DMS53 treated with DMSO at 0.1 percent for 48 hours (cell line): ENCODE measurements at regions not wholly inside any gene's neighbourhood (a gene's known extent, or its start where the extent isn't known, plus 50 kb on each side); places are given as distances from the start of the nearest gene placed in this dataset.
A peak's percentile ranks its signal among the peaks of the same experiment; 100 is the strongest.
"Not testable (repeated sequence)": the region's sequence is repeated elsewhere in the genome, so short reads cannot be mapped to it uniquely, and the experiment has no call there.

ENCODE experiments used
- DNase-seq: peaks from one replicate; lab custom pipeline; 2025; ENCODE audit not compliant: unreplicated experiment; lab: John Stamatoyannopoulos, UW

DNA sequence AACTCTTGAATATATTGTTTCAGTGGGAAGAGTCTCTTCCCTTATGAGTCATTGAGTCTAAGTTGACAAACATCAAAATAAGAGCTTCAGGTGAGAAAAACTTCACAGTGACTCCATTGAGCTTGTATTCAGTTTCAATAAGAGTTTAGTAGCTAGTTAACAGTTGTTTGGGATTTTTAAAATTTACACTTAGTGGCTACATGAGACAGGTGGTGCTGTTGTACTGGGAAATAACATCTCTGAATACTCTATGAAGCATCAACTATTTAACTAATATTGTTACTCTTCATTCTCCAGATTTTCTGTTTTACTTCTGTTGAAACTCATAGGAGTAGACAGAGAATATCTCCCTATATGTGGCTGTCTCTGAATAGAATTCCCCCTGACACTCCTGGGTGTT is 1609.1 kb downstream of the C4orf33 start:
- no peak for DNase-seq

DNA sequence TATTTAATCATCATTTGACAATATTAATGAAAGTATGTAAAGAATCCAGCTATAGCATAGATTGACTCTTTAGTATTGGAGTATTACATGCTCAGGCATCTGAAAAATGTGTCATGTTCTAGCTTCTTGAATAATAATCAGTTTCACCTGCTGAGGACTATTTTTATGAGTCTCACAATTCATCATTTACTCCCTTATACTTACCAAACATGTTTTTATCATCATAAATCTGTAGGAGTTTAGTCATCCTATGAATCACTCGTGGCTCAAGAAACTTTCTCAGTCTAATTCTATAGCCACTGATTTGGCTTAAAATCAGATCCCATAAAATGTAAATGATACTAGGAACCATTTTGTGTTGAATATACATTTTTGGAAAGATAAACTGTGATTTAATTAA is 1616.1 kb downstream of the C4orf33 start:
- DNase-seq: no peak

- DNase-seq: no peak
Observed at GRCh38 chr4:130714006-130714405, 1618.1 kb downstream of the C4orf33 start.

GRCh38 chr4:130722361-130722760 is 1626.4 kb downstream of the C4orf33 start:
- no peak for DNase-seq

- DNase-seq: no peak
Observed at GRCh38 chr4:130736436-130737185, 1640.7 kb downstream of the C4orf33 start.

DNA sequence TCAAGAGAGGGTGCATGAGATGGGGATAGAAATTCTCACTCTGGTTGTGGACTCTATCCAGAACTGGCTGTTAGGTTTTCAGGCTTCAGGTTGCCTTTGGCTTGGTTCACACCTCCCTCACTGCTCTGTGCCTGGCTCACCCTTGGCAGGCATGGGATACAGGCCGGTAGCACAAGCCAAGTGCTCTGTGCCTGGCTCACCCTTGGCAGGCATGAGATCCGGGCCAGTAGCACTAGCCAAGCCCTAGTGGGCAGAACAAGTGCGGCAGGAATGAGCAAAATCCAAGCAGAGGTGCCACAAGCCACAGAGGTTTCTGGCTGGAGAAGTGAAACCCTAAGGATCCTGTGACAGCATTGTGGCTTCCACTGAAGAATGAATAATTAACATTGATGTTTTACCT is 1642.3 kb downstream of the C4orf33 start:
- no peak for DNase-seq

- peak; percentile 6 for DNase-seq
Observed at GRCh38 chr4:130747842-130748241, 1651.9 kb downstream of the C4orf33 start.

GRCh38 chr4:130753926-130754325 is 1658.0 kb downstream of the C4orf33 start:
- DNase-seq: no peak

DNA sequence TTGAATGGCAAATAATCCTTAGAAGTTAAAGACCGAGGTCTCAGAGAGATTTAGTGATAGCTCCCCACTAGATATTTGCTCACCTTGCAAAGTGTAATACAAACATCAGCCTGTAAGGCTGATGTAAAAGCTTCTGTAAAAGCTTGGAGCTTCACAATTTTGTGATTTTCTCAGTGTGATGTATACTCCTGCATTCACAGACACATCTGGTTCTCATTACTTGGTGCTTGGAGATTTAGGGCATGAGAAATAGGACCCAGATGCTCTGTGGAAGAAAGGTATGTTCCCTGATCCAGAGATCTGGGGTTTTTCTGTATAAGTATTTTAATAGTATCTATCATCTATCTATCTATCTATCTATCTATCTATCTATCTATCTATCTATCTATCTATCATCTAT is 1664.3 kb downstream of the C4orf33 start:
- DNase-seq: no peak

DNA sequence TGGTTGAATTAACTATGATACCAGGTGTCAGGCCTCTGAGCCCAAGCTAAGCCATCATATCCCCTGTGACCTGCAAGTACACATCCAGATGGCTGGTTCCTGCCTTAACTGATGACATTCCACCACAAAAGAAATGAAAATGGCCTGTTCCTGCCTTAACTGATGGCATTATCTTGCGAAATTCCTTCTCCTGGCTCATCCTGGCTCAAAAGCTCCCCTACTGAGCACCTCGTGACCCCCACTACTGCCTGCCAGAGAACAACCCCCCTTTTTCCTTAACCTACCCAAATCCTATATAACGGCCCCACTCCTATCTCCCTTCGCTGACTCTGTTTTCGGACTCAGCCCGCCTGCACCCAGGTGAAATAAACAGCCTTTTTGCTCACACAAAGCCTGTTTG is 1671.4 kb downstream of the C4orf33 start:
- not testable (repeated sequence) for DNase-seq

GRCh38 chr4:130772966-130773365 is 1677.0 kb downstream of the C4orf33 start:
- DNase-seq: not testable (repeated sequence)

GRCh38 chr4:130808492-130808891 is 1712.5 kb downstream of the C4orf33 start:
- DNase-seq: peak; percentile 12

DNA sequence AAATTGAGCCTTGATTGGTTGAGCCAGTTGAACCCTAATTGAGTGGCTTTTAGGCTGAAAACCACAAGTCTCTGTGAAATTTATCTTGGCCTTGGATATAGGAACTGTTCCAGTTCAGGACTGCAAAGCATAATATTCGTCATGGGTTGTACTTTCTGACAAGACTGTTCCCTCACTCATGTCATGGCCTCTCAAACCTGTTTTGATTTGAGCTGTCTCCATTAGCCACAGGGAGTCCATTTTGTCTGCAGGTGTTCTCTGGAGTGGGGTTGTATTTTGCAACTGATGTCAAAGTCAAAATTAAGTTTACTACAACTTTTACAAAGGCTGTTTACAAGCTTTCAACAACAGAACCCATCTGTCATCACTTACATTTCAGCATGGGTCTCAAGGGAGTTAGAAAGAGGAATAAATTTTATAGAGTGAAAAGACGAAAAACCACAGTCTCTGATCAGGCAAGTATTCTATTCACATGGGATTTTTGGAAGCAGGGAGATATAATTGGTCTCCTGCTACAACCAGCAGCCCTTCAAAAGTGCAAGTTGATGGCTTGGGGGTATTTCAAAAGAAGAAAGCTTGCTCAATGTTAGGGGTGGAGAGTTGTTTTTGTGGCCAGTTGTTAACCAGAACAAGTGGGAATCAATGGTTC is 1716.3 kb downstream of the C4orf33 start:
- no peak for DNase-seq

- no peak for DNase-seq
Observed at GRCh38 chr4:130814896-130815295, 1718.9 kb downstream of the C4orf33 start.

GRCh38 chr4:130820448-130820847 is 1724.5 kb downstream of the C4orf33 start:
- no peak for DNase-seq

GRCh38 chr4:130825284-130825683 is 1729.3 kb downstream of the C4orf33 start:
- DNase-seq: no peak

GRCh38 chr4:130850019-130850524 is 1754.1 kb downstream of the C4orf33 start:
- no peak for DNase-seq

GRCh38 chr4:130851107-130851506 is 1755.2 kb downstream of the C4orf33 start:
- DNase-seq: no peak

- no peak for DNase-seq
Observed at GRCh38 chr4:130851932-130852331, 1756.0 kb downstream of the C4orf33 start.

- peak; percentile 9 for DNase-seq
Observed at GRCh38 chr4:130855533-130855932, 1759.6 kb downstream of the C4orf33 start.

DNA sequence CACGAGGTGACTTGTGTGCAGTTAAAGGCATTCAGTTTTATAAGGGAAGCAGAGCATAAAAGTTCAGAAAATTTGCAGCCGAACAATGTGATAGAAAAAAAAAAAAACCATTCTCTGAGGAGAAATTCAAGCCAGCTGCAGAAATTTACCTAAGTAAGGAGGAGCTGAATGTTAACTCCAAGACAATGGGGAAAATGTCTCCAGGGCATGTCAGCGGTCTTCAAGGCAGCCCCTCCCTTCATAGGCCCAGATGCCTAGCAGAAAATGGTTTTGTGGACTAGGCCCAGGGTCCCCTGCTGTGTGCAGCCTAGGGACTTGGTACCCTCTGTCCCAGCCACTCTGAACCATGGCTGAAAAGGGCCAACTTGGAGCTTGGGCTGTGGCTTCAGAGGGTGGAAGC is 1764.0 kb downstream of the C4orf33 start:
- no peak for DNase-seq

DNA sequence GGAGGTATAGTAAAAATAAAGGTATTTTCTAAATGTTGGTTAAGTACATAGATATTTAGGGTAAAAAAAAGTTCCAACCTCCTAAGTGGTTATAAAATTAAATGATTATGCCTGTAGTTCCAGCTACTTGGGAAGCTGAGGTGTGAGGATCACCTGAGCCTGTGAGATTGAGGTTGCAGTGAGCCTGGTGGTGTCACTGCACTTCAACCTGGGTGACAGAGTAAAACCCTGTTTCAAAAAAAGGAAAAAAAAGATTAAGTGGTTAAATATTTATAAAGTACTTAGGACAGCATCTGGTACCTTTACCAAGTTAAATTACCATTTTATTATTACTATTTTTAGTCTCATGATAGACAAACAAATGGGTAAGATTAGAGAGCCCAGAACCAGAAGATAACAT is 1801.0 kb downstream of the C4orf33 start:
- no peak for DNase-seq
